Spleen (tissue), 7 donors: ENCODE measurements at regions not wholly inside any gene's neighbourhood (a gene's known extent, or its start where the extent isn't known, plus 50 kb on each side); places are given as distances from the start of the nearest gene placed in this dataset.

Source experiments
- POLR2A ChIP-seq, 3 donors: fragments of 450-650 bp; IDR thresholded peaks; one replicate each; pipeline ENCODE4 v1.5.1; 2017; ENCODE audit warnings: antibody characterized with exemption in 3 of 3, mild to moderate bottlenecking in 1 of 3
- POLR2AphosphoS5 ChIP-seq, 3 donors: sonication (generic); formaldehyde crosslinking; IDR thresholded peaks; one replicate each; pipeline ENCODE4 v1.5.1; 2017; ENCODE audit warnings: antibody characterized with exemption in 3 of 3
- TF ChIP-seq, protein P1 (sequence below), 11 experiments: fragments of 200-600 bp in 7 of 11; fragments of 450-650 bp in 4 of 11; sonication (generic) in 4 of 11; IDR thresholded peaks in 8 of 11; conservative IDR thresholded peaks in 3 of 11; 1 replicate in 7 of 11; 2 replicates in 4 of 11; pipeline versions ENCODE4 v1.4.0 to v1.8.0; 2016 to 2021; ENCODE audit warnings: antibody characterized with exemption in 11 of 11, inconsistent platforms in 4 of 11, mild to moderate bottlenecking in 1 of 11
- donor health status: DM: no; HTN: no; CAD: no; lungs with moderate emphysema.
- donor health status: DM: no; HTN: no; CAD: no.
- donor health status: DM: no; HTN: no; CAD: no.

DNA sequence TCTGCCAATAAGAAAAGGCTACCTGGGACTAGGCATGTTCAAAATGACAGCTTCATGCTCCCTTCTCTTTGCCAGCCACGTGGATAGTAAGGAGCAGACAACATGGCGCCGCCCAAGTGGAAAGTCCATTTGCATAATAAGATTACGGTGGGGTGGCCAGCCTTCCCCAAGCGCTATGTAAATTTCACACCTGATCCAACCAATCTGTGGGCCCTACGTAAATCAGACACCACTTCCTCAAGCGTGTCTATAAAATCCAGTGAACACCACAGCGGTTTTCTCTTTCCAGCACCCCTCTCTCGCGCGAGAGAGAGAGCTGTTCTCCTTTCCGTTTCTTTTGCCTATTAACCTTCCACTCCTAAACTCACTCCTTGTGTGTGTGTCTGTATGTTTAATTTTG is 140.3 kb upstream of the ERCC4 start:
- TF ChIP-seq, protein P1, sequence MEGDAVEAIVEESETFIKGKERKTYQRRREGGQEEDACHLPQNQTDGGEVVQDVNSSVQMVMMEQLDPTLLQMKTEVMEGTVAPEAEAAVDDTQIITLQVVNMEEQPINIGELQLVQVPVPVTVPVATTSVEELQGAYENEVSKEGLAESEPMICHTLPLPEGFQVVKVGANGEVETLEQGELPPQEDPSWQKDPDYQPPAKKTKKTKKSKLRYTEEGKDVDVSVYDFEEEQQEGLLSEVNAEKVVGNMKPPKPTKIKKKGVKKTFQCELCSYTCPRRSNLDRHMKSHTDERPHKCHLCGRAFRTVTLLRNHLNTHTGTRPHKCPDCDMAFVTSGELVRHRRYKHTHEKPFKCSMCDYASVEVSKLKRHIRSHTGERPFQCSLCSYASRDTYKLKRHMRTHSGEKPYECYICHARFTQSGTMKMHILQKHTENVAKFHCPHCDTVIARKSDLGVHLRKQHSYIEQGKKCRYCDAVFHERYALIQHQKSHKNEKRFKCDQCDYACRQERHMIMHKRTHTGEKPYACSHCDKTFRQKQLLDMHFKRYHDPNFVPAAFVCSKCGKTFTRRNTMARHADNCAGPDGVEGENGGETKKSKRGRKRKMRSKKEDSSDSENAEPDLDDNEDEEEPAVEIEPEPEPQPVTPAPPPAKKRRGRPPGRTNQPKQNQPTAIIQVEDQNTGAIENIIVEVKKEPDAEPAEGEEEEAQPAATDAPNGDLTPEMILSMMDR (IDR thresholded peaks at IDR 0.05 in 8 of 11, conservative IDR thresholded peaks at IDR 0.05 in 3 of 11), result no peak
- TF ChIP-seq POLR2A (IDR thresholded peaks at IDR 0.05) (no peak), POLR2AphosphoS5 (IDR thresholded peaks at IDR 0.05) (no peak)
